ENCODE measurements at regions not wholly inside any gene's neighbourhood (a gene's known extent, or its start where the extent isn't known, plus 50 kb on each side); places are given as distances from the start of the nearest gene placed in this dataset.

DNA sequence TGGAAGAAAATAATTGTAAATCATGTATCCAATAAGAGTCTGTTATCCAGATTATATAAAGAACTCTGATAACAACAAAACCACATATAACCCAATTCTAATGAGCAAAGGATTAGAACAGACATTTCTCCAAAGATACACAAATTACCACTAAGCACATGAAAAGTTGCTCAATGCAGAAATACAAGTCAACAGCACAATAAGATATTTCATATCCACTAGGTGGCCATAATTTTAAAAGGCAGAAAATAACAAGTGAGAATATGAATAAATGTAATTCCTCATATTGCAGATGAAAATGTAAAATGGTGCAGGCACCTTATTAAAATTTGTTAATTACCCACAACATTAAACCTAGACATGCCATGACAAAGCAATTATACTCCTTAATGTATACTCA, 73.9 kb upstream of the ZCCHC13 start:
- TF ChIP-seq, protein P1, sequence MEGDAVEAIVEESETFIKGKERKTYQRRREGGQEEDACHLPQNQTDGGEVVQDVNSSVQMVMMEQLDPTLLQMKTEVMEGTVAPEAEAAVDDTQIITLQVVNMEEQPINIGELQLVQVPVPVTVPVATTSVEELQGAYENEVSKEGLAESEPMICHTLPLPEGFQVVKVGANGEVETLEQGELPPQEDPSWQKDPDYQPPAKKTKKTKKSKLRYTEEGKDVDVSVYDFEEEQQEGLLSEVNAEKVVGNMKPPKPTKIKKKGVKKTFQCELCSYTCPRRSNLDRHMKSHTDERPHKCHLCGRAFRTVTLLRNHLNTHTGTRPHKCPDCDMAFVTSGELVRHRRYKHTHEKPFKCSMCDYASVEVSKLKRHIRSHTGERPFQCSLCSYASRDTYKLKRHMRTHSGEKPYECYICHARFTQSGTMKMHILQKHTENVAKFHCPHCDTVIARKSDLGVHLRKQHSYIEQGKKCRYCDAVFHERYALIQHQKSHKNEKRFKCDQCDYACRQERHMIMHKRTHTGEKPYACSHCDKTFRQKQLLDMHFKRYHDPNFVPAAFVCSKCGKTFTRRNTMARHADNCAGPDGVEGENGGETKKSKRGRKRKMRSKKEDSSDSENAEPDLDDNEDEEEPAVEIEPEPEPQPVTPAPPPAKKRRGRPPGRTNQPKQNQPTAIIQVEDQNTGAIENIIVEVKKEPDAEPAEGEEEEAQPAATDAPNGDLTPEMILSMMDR (IDR thresholded peaks at IDR 0.05; ENCODE audit: poor library complexity), result no peak
- TF ChIP-seq EZH2phosphoT487 (IDR thresholded peaks at IDR 0.05; ENCODE audit: low read depth, severe bottlenecking, unreplicated experiment) (no peak), EZH2 (IDR thresholded peaks at IDR 0.05; ENCODE audit: borderline replicate concordance) (no peak)

Measured in hepatocyte (in vitro differentiated cells).